ENCODE measurements at regions not wholly inside any gene's neighbourhood (a gene's known extent, or its start where the extent isn't known, plus 50 kb on each side); places are given as distances from the start of the nearest gene placed in this dataset.

- Histone ChIP-seq H3K4me1 (ENCODE audit: control insufficient read depth in 5 of 5, insufficient read depth in 5 of 5, low read length in 5 of 5) (no peaks in the 10 kb centered on the region), H3K9ac (ENCODE audit: low read length in 5 of 5) (no peak overlapping the region), H3K9me3 (ENCODE audit: control insufficient read depth in 5 of 5, low read length in 5 of 5) (no peaks in the 10 kb centered on the region), H3K27me3 (ENCODE audit: control insufficient read depth in 5 of 5, insufficient read depth in 4 of 5, low read length in 5 of 5) (no peaks in the 10 kb centered on the region), H3K36me3 (ENCODE audit: control insufficient read depth in 5 of 5, insufficient read depth in 5 of 5, low read length in 5 of 5) (no peaks in the 10 kb centered on the region), H3K4me3 (ENCODE audit: low read depth in 1 of 5, low read length in 5 of 5) (no peak overlapping the region), H3K27ac (ENCODE audit: low read depth, low read length) (no peak overlapping the region)
Observed at GRCh38 chr18:54023471-54023870, 201.0 kb downstream of the MBD2 start.

GRCh38 chr18:54020966-54021365 is 203.5 kb downstream of the MBD2 start:
- no peaks in the 10 kb centered on the region for H3K27me3 ChIP-seq (ENCODE audit: control insufficient read depth in 5 of 5, insufficient read depth in 4 of 5, low read length in 5 of 5)

GRCh38 chr18:54020156-54020745 is 204.2 kb downstream of the MBD2 start:
- Histone ChIP-seq H3K27me3 (ENCODE audit: control insufficient read depth in 5 of 5, insufficient read depth in 4 of 5, low read length in 5 of 5) (no peaks in the 10 kb centered on the region), H3K4me1 (ENCODE audit: control insufficient read depth in 5 of 5, insufficient read depth in 5 of 5, low read length in 5 of 5) (no peaks in the 10 kb centered on the region), H3K4me3 (ENCODE audit: low read depth in 1 of 5, low read length in 5 of 5) (no peak overlapping the region), H3K27ac (ENCODE audit: low read depth, low read length) (no peak overlapping the region), H3K9ac (ENCODE audit: low read length in 5 of 5) (no peak overlapping the region), H3K9me3 (ENCODE audit: control insufficient read depth in 5 of 5, low read length in 5 of 5) (no peaks in the 10 kb centered on the region), H3K36me3 (ENCODE audit: control insufficient read depth in 5 of 5, insufficient read depth in 5 of 5, low read length in 5 of 5) (no peaks in the 10 kb centered on the region)

More at GRCh38 chr18:54020966-54021365, 203.5 kb downstream of the MBD2 start:
- no peak overlapping the region for H3K9ac ChIP-seq (ENCODE audit: low read length in 5 of 5)
- H3K4me3 ChIP-seq (ENCODE audit: low read depth in 1 of 5, low read length in 5 of 5), result no peak overlapping the region
- H3K4me1 ChIP-seq (ENCODE audit: control insufficient read depth in 5 of 5, insufficient read depth in 5 of 5, low read length in 5 of 5), result no peaks in the 10 kb centered on the region
- no peak overlapping the region for H3K27ac ChIP-seq (ENCODE audit: low read depth, low read length)
- no peaks in the 10 kb centered on the region for H3K9me3 ChIP-seq (ENCODE audit: control insufficient read depth in 5 of 5, low read length in 5 of 5)
- H3K36me3 ChIP-seq (ENCODE audit: control insufficient read depth in 5 of 5, insufficient read depth in 5 of 5, low read length in 5 of 5), result no peaks in the 10 kb centered on the region

- Histone ChIP-seq H3K9me3 (ENCODE audit: control insufficient read depth in 5 of 5, low read length in 5 of 5) (no peaks in the 10 kb centered on the region), H3K27ac (ENCODE audit: low read depth, low read length) (no peak overlapping the region), H3K27me3 (ENCODE audit: control insufficient read depth in 5 of 5, insufficient read depth in 4 of 5, low read length in 5 of 5) (no peaks in the 10 kb centered on the region), H3K4me3 (ENCODE audit: low read depth in 1 of 5, low read length in 5 of 5) (no peak overlapping the region), H3K36me3 (ENCODE audit: control insufficient read depth in 5 of 5, insufficient read depth in 5 of 5, low read length in 5 of 5) (no peaks in the 10 kb centered on the region), H3K4me1 (ENCODE audit: control insufficient read depth in 5 of 5, insufficient read depth in 5 of 5, low read length in 5 of 5) (no peaks in the 10 kb centered on the region), H3K9ac (ENCODE audit: low read length in 5 of 5) (no peak overlapping the region)
Observed at GRCh38 chr18:54019641-54020040, 204.8 kb downstream of the MBD2 start.

GRCh38 chr18:54013452-54013851 is 211.0 kb downstream of the MBD2 start:
- H3K27me3 ChIP-seq (ENCODE audit: control insufficient read depth in 5 of 5, insufficient read depth in 4 of 5, low read length in 5 of 5), result no peaks in the 10 kb centered on the region
- no peaks in the 10 kb centered on the region for H3K36me3 ChIP-seq (ENCODE audit: control insufficient read depth in 5 of 5, insufficient read depth in 5 of 5, low read length in 5 of 5)

GRCh38 chr18:54004828-54005227 is 219.6 kb downstream of the MBD2 start:
- no peaks in the 10 kb centered on the region for H3K36me3 ChIP-seq (ENCODE audit: control insufficient read depth in 5 of 5, insufficient read depth in 5 of 5, low read length in 5 of 5)
- H3K4me1 ChIP-seq (ENCODE audit: control insufficient read depth in 5 of 5, insufficient read depth in 5 of 5, low read length in 5 of 5), result no peaks in the 10 kb centered on the region
- no peak overlapping the region for H3K9ac ChIP-seq (ENCODE audit: low read length in 5 of 5)
- no peak overlapping the region for H3K4me3 ChIP-seq (ENCODE audit: low read depth in 1 of 5, low read length in 5 of 5)
- no peak overlapping the region for H3K27ac ChIP-seq (ENCODE audit: low read depth, low read length)
- no peaks in the 10 kb centered on the region for H3K9me3 ChIP-seq (ENCODE audit: control insufficient read depth in 5 of 5, low read length in 5 of 5)
- H3K27me3 ChIP-seq (ENCODE audit: control insufficient read depth in 5 of 5, insufficient read depth in 4 of 5, low read length in 5 of 5), result no peaks in the 10 kb centered on the region

More at GRCh38 chr18:54013452-54013851, 211.0 kb downstream of the MBD2 start:
- Histone ChIP-seq H3K4me1 (ENCODE audit: control insufficient read depth in 5 of 5, insufficient read depth in 5 of 5, low read length in 5 of 5) (no peaks in the 10 kb centered on the region), H3K27ac (ENCODE audit: low read depth, low read length) (no peak overlapping the region), H3K9ac (ENCODE audit: low read length in 5 of 5) (no peak overlapping the region), H3K9me3 (ENCODE audit: control insufficient read depth in 5 of 5, low read length in 5 of 5) (no peaks in the 10 kb centered on the region), H3K4me3 (ENCODE audit: low read depth in 1 of 5, low read length in 5 of 5) (no peak overlapping the region)

GRCh38 chr18:54003195-54003594 is 221.3 kb downstream of the MBD2 start:
- H3K27ac ChIP-seq (ENCODE audit: low read depth, low read length), result no peak overlapping the region

GRCh38 chr18:53997064-53997463 is 227.4 kb downstream of the MBD2 start:
- no peaks in the 10 kb centered on the region for H3K4me1 ChIP-seq (ENCODE audit: control insufficient read depth in 5 of 5, insufficient read depth in 5 of 5, low read length in 5 of 5)
- H3K36me3 ChIP-seq (ENCODE audit: control insufficient read depth in 5 of 5, insufficient read depth in 5 of 5, low read length in 5 of 5), result no peaks in the 10 kb centered on the region
- no peaks in the 10 kb centered on the region for H3K9me3 ChIP-seq (ENCODE audit: control insufficient read depth in 5 of 5, low read length in 5 of 5)
- no peak overlapping the region for H3K27ac ChIP-seq (ENCODE audit: low read depth, low read length)
- H3K27me3 ChIP-seq (ENCODE audit: control insufficient read depth in 5 of 5, insufficient read depth in 4 of 5, low read length in 5 of 5), result no peaks in the 10 kb centered on the region
- no peak overlapping the region for H3K9ac ChIP-seq (ENCODE audit: low read length in 5 of 5)
- no peak overlapping the region for H3K4me3 ChIP-seq (ENCODE audit: low read depth in 1 of 5, low read length in 5 of 5)

More at GRCh38 chr18:54003195-54003594, 221.3 kb downstream of the MBD2 start:
- Histone ChIP-seq H3K36me3 (ENCODE audit: control insufficient read depth in 5 of 5, insufficient read depth in 5 of 5, low read length in 5 of 5) (no peaks in the 10 kb centered on the region), H3K27me3 (ENCODE audit: control insufficient read depth in 5 of 5, insufficient read depth in 4 of 5, low read length in 5 of 5) (no peaks in the 10 kb centered on the region), H3K4me3 (ENCODE audit: low read depth in 1 of 5, low read length in 5 of 5) (no peak overlapping the region), H3K9ac (ENCODE audit: low read length in 5 of 5) (no peak overlapping the region), H3K4me1 (ENCODE audit: control insufficient read depth in 5 of 5, insufficient read depth in 5 of 5, low read length in 5 of 5) (no peaks in the 10 kb centered on the region), H3K9me3 (ENCODE audit: control insufficient read depth in 5 of 5, low read length in 5 of 5) (no peaks in the 10 kb centered on the region)

- H3K4me1 ChIP-seq (ENCODE audit: control insufficient read depth in 5 of 5, insufficient read depth in 5 of 5, low read length in 5 of 5), result peaks cover 0 to 7% (median 0%) of the 10 kb centered on the region in 5 donors
- H3K9me3 ChIP-seq (ENCODE audit: control insufficient read depth in 5 of 5, low read length in 5 of 5), result no peaks in the 10 kb centered on the region
- no peak overlapping the region for H3K27ac ChIP-seq (ENCODE audit: low read depth, low read length)
- no peak overlapping the region for H3K4me3 ChIP-seq (ENCODE audit: low read depth in 1 of 5, low read length in 5 of 5)
- no peak overlapping the region for H3K9ac ChIP-seq (ENCODE audit: low read length in 5 of 5)
- no peaks in the 10 kb centered on the region for H3K27me3 ChIP-seq (ENCODE audit: control insufficient read depth in 5 of 5, insufficient read depth in 4 of 5, low read length in 5 of 5)
- H3K36me3 ChIP-seq (ENCODE audit: control insufficient read depth in 5 of 5, insufficient read depth in 5 of 5, low read length in 5 of 5), result no peaks in the 10 kb centered on the region
Observed at GRCh38 chr18:53994016-53994415, 230.5 kb downstream of the MBD2 start.

- H3K9ac ChIP-seq (ENCODE audit: low read length in 5 of 5), result no peak overlapping the region
- no peaks in the 10 kb centered on the region for H3K9me3 ChIP-seq (ENCODE audit: control insufficient read depth in 5 of 5, low read length in 5 of 5)
- no peak overlapping the region for H3K4me3 ChIP-seq (ENCODE audit: low read depth in 1 of 5, low read length in 5 of 5)
- H3K27ac ChIP-seq (ENCODE audit: low read depth, low read length), result no peak overlapping the region
- H3K27me3 ChIP-seq (ENCODE audit: control insufficient read depth in 5 of 5, insufficient read depth in 4 of 5, low read length in 5 of 5), result no peaks in the 10 kb centered on the region
- no peaks in the 10 kb centered on the region for H3K36me3 ChIP-seq (ENCODE audit: control insufficient read depth in 5 of 5, insufficient read depth in 5 of 5, low read length in 5 of 5)
- H3K4me1 ChIP-seq (ENCODE audit: control insufficient read depth in 5 of 5, insufficient read depth in 5 of 5, low read length in 5 of 5), result peaks cover 0 to 7% (median 0%) of the 10 kb centered on the region in 5 donors
Observed at GRCh38 chr18:53991805-53992204, 232.7 kb downstream of the MBD2 start.
